ENCODE measurements at regions not wholly inside any gene's neighbourhood (a gene's known extent, or its start where the extent isn't known, plus 50 kb on each side); places are given as distances from the start of the nearest gene placed in this dataset.

DNA sequence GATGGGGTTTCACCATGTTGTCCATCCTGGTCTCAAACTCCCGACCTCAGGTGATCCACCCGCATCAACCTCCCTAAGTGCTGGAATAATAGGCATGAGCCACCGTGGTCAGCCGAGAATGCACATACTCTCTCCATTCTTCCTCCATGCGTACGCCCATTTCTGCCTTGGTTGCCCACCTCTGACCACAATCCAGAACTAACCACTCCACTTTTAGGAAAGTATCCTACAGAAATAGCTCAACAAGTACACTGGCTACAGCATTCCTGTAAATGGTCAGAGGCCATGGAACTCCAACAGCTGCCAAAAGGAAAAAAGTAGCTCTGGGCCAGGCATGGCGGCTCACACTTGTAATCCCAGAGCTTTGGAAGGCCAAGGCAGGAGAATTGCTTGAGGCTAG lies 60.7 kb downstream of the IRF2BPL start:
- peak overlapping the region; percentile 32; the same call in 1 of the 2 replicates for H3K27ac Mint-ChIP-seq

More for the DNA sequence above, 60.7 kb downstream of the IRF2BPL start:
- H3K4me3 ChIP-seq, result no peak overlapping the region
- peaks cover 30% of the 10 kb centered on the region for H3K4me1 ChIP-seq (ENCODE audit: insufficient read depth)
- TF ChIP-seq, protein P1, sequence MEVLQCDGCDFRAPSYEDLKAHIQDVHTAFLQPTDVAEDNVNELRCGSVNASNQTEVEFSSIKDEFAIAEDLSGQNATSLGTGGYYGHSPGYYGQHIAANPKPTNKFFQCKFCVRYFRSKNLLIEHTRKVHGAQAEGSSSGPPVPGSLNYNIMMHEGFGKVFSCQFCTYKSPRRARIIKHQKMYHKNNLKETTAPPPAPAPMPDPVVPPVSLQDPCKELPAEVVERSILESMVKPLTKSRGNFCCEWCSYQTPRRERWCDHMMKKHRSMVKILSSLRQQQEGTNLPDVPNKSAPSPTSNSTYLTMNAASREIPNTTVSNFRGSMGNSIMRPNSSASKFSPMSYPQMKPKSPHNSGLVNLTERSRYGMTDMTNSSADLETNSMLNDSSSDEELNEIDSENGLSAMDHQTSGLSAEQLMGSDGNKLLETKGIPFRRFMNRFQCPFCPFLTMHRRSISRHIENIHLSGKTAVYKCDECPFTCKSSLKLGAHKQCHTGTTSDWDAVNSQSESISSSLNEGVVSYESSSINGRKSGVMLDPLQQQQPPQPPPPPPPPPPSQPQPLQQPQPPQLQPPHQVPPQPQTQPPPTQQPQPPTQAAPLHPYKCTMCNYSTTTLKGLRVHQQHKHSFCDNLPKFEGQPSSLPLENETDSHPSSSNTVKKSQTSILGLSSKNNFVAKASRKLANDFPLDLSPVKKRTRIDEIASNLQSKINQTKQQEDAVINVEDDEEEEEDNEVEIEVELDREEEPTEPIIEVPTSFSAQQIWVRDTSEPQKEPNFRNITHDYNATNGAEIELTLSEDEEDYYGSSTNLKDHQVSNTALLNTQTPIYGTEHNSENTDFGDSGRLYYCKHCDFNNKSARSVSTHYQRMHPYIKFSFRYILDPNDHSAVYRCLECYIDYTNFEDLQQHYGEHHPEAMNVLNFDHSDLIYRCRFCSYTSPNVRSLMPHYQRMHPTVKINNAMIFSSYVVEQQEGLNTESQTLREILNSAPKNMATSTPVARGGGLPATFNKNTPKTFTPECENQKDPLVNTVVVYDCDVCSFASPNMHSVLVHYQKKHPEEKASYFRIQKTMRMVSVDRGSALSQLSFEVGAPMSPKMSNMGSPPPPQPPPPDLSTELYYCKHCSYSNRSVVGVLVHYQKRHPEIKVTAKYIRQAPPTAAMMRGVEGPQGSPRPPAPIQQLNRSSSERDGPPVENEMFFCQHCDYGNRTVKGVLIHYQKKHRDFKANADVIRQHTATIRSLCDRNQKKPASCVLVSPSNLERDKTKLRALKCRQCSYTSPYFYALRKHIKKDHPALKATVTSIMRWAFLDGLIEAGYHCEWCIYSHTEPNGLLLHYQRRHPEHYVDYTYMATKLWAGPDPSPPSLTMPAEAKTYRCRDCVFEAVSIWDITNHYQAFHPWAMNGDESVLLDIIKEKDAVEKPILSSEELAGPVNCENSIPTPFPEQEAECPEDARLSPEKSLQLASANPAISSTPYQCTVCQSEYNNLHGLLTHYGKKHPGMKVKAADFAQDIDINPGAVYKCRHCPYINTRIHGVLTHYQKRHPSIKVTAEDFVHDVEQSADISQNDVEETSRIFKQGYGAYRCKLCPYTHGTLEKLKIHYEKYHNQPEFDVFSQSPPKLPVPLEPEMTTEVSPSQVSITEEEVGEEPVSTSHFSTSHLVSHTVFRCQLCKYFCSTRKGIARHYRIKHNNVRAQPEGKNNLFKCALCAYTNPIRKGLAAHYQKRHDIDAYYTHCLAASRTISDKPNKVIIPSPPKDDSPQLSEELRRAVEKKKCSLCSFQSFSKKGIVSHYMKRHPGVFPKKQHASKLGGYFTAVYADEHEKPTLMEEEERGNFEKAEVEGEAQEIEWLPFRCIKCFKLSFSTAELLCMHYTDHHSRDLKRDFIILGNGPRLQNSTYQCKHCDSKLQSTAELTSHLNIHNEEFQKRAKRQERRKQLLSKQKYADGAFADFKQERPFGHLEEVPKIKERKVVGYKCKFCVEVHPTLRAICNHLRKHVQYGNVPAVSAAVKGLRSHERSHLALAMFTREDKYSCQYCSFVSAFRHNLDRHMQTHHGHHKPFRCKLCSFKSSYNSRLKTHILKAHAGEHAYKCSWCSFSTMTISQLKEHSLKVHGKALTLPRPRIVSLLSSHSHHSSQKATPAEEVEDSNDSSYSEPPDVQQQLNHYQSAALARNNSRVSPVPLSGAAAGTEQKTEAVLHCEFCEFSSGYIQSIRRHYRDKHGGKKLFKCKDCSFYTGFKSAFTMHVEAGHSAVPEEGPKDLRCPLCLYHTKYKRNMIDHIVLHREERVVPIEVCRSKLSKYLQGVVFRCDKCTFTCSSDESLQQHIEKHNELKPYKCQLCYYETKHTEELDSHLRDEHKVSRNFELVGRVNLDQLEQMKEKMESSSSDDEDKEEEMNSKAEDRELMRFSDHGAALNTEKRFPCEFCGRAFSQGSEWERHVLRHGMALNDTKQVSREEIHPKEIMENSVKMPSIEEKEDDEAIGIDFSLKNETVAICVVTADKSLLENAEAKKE (CRISPR knock-in tag; IDR thresholded peaks at IDR 0.05), result no peak
- TF ChIP-seq, protein P2, sequence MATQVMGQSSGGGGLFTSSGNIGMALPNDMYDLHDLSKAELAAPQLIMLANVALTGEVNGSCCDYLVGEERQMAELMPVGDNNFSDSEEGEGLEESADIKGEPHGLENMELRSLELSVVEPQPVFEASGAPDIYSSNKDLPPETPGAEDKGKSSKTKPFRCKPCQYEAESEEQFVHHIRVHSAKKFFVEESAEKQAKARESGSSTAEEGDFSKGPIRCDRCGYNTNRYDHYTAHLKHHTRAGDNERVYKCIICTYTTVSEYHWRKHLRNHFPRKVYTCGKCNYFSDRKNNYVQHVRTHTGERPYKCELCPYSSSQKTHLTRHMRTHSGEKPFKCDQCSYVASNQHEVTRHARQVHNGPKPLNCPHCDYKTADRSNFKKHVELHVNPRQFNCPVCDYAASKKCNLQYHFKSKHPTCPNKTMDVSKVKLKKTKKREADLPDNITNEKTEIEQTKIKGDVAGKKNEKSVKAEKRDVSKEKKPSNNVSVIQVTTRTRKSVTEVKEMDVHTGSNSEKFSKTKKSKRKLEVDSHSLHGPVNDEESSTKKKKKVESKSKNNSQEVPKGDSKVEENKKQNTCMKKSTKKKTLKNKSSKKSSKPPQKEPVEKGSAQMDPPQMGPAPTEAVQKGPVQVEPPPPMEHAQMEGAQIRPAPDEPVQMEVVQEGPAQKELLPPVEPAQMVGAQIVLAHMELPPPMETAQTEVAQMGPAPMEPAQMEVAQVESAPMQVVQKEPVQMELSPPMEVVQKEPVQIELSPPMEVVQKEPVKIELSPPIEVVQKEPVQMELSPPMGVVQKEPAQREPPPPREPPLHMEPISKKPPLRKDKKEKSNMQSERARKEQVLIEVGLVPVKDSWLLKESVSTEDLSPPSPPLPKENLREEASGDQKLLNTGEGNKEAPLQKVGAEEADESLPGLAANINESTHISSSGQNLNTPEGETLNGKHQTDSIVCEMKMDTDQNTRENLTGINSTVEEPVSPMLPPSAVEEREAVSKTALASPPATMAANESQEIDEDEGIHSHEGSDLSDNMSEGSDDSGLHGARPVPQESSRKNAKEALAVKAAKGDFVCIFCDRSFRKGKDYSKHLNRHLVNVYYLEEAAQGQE (IDR thresholded peaks at IDR 0.05; ENCODE audit: unreplicated experiment), result no peak
- TF ChIP-seq, protein P3, sequence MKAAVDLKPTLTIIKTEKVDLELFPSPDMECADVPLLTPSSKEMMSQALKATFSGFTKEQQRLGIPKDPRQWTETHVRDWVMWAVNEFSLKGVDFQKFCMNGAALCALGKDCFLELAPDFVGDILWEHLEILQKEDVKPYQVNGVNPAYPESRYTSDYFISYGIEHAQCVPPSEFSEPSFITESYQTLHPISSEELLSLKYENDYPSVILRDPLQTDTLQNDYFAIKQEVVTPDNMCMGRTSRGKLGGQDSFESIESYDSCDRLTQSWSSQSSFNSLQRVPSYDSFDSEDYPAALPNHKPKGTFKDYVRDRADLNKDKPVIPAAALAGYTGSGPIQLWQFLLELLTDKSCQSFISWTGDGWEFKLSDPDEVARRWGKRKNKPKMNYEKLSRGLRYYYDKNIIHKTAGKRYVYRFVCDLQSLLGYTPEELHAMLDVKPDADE (IDR thresholded peaks at IDR 0.05), result no peak
- TF ChIP-seq CREB1 (CRISPR knock-in tag; IDR thresholded peaks at IDR 0.05; ENCODE audit: low read depth) (no peak), EZH2 (IDR thresholded peaks at IDR 0.05; ENCODE audit: low read depth, unreplicated experiment) (no peak), JUNB (IDR thresholded peaks at IDR 0.05; ENCODE audit: unreplicated experiment) (no peak), ZNF114 (CRISPR knock-in tag; IDR thresholded peaks at IDR 0.05) (no peak), STAT1 (IDR thresholded peaks at IDR 0.05; ENCODE audit: unreplicated experiment) (no peak)
- no peak for ATAC-seq
- H4K20me1 ChIP-seq (replicated peaks; ENCODE audit: insufficient read depth), result no peaks in the 10 kb centered on the region
- H3K27ac ChIP-seq (ENCODE audit: low read depth), result 0 out of 2 replicates have a peak overlapping the region, but pooled peaks have one; percentile 69
- no peaks in the 10 kb centered on the region for H3K9me2 ChIP-seq (ENCODE audit: insufficient read depth)
- peaks cover 17% of the 10 kb centered on the region for H3K27me3 Mint-ChIP-seq (ENCODE audit: insufficient read depth, low read depth, poor library complexity)
- H2AFZ ChIP-seq, result no peak overlapping the region; the same call in 1 of the 2 replicates
- peaks cover 60% of the 10 kb centered on the region for H3K4me1 Mint-ChIP-seq
- H3K4me2 ChIP-seq, result peak overlapping the region; percentile 64; the same call in 1 of the 2 replicates
- H3K36me3 ChIP-seq (ENCODE audit: insufficient read depth), result no peaks in the 10 kb centered on the region
- no peaks in the 10 kb centered on the region for H3K9me3 Mint-ChIP-seq
- no peaks in the 10 kb centered on the region for H3K27me3 ChIP-seq (ENCODE audit: insufficient read depth)
- peaks cover 31% of the 10 kb centered on the region for H3F3A ChIP-seq (replicated peaks; ENCODE audit: low read depth)
- peaks cover 3% of the 10 kb centered on the region; the same call in 1 of the 3 replicates for H3K36me3 Mint-ChIP-seq (ENCODE audit: low read depth)
- no peaks in the 10 kb centered on the region for H3K79me2 ChIP-seq (replicated peaks; ENCODE audit: insufficient read depth)
- no peak for DNase-seq (ENCODE audit: low spot score)
- no peak overlapping the region for H3K4me3 Mint-ChIP-seq
